ENCODE measurements at regions not wholly inside any gene's neighbourhood (a gene's known extent, or its start where the extent isn't known, plus 50 kb on each side); places are given as distances from the start of the nearest gene placed in this dataset.

DNA sequence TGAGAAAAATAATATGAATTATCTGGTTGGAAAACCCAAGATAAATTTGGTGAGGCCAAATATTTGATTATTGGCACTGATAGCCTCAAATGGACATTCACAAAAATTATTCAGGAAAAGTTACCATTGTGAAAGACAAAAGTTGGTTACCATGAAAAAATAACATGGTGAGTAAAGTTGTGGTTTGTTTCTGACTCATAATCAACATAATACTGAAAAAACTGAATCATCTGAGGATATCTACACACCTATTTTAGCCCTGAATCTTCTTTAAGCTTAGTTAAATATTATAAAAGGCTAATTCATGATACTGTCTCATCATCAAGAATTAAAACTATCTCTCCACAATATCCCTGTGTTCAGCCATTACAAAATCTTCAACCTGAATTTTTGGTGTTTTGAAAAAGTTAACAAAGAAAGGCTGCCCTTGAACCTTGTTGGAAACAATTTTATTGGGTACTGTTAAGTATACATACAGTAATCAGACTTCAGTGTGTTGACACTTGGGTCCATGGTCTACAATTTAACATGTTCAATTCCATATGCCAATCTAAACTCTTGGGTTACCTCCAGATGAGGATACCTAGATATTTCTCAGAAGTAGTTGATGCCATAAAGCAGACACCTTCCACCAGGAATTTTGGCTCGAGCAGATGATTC lies 607.5 kb upstream of the SLC39A10 start:
- TF ChIP-seq CHD2 (IDR thresholded peaks at IDR 0.05; ENCODE audit: low read length) = no peak
- no peak for TF ChIP-seq CBX8 (IDR thresholded peaks at IDR 0.05; ENCODE audit: borderline replicate concordance, low read depth, low read length)
- no peak for TF ChIP-seq CEBPB (IDR thresholded peaks at IDR 0.05; ENCODE audit: low read depth, low read length)
- TF ChIP-seq, protein P1, sequence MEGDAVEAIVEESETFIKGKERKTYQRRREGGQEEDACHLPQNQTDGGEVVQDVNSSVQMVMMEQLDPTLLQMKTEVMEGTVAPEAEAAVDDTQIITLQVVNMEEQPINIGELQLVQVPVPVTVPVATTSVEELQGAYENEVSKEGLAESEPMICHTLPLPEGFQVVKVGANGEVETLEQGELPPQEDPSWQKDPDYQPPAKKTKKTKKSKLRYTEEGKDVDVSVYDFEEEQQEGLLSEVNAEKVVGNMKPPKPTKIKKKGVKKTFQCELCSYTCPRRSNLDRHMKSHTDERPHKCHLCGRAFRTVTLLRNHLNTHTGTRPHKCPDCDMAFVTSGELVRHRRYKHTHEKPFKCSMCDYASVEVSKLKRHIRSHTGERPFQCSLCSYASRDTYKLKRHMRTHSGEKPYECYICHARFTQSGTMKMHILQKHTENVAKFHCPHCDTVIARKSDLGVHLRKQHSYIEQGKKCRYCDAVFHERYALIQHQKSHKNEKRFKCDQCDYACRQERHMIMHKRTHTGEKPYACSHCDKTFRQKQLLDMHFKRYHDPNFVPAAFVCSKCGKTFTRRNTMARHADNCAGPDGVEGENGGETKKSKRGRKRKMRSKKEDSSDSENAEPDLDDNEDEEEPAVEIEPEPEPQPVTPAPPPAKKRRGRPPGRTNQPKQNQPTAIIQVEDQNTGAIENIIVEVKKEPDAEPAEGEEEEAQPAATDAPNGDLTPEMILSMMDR (IDR thresholded peaks at IDR 0.05; ENCODE audit: control extremely low read depth in 1 of 3, insufficient read depth in 1 of 3, low read depth in 1 of 3, low read length in 3 of 3) = no peak
